ENCODE measurements at regions not wholly inside any gene's neighbourhood (a gene's known extent, or its start where the extent isn't known, plus 50 kb on each side); places are given as distances from the start of the nearest gene placed in this dataset.

GRCh38 chr12:60182354-60182753, 586.5 kb downstream of the SLC16A7 start:
- no peak for TF ChIP-seq CTCF (optimal IDR thresholded peaks at IDR 0.05 in 1 of 3, IDR thresholded peaks at IDR 0.05 in 1 of 3, conservative IDR thresholded peaks at IDR 0.05 in 1 of 3; ENCODE audit: extremely low read depth in 1 of 3, insufficient read depth in 2 of 3, low read length in 3 of 3)
- no peak for TF ChIP-seq EZH2 (IDR thresholded peaks at IDR 0.05; ENCODE audit: low read length)
